K562 (cell line): ENCODE measurements at regions not wholly inside any gene's neighbourhood (a gene's known extent, or its start where the extent isn't known, plus 50 kb on each side); places are given as distances from the start of the nearest gene placed in this dataset.

Experiments used
- ATAC-seq: fragments of 200-7000 bp; cut with Tn5 transposase; 3 replicates; pipeline ENCODE4 v1.9.1; 2020; ENCODE audit warnings: moderate library complexity
- BruUV-seq: library from RNA; stranded (reverse); fragments of 400-500 nt; replicated peaks from 2 replicates; lab custom pipeline; 2021; lab: Mats Ljungman, UMichigan
- CTCF ChIA-PET: fragments of 300-600 bp; formaldehyde crosslinking; extraction: SDS; loops from one replicate; lab custom pipeline; 2021; ENCODE audit warnings: low intra/inter-chr PET ratio; lab: Yijun Ruan, JAX
- POLR2A ChIA-PET: fragments of 300-600, 350-650 bp; sonication (Branson Sonifier 250); formaldehyde crosslinking; extraction: SDS; loops from one replicate; lab custom pipeline; 2021; ENCODE audit warnings: antibody characterized with exemption, inconsistent platforms; lab: Yijun Ruan, JAX
- DNase-seq, 4 experiments: peaks; one replicate each; pipeline versions ENCODE4 v3.0.0 to v3.0.0-alpha.2; 2011 to 2018; ENCODE audit warnings: low spot score in 3 of 4, mixed read lengths in 3 of 4; ENCODE audit errors: extremely low read depth in 1 of 4
- FAIRE-seq: peaks from 2 replicates; lab custom pipeline; 2011; peaks lifted over from hg19 to GRCh38; lab: Jason Lieb, UNC
- H2AFZ ChIP-seq: 2 replicates; pipeline ENCODE4 v1.6.0; 2011; ENCODE audit warnings: low read depth, low read length, control low read depth, inconsistent platforms
- H3K27ac ChIP-seq: fragments of 200-600 bp; 3 replicates; pipeline ENCODE4 v1.8.0; 2011; ENCODE audit warnings: low read depth, mild to moderate bottlenecking, control low read depth, inconsistent platforms, low read length, moderate library complexity, mixed read lengths; ENCODE audit errors: extremely low read depth
- H3K27me3 ChIP-seq, 2 experiments: fragments of 300-600 bp in 1 of 2; 2 replicates in 1 of 2; 3 replicates in 1 of 2; pipeline versions ENCODE4 v1.6.0 to v1.8.0; 2011; ENCODE audit warnings: inconsistent platforms in 2 of 2, low read length in 2 of 2, mild to moderate bottlenecking in 1 of 2, mixed read lengths in 1 of 2, moderate library complexity in 1 of 2; ENCODE audit not compliant: control insufficient read depth in 2 of 2, insufficient read depth in 2 of 2
- H3K36me3 ChIP-seq: fragments of 300-600 bp; 3 replicates; pipeline ENCODE4 v1.8.0; 2011; ENCODE audit warnings: mild to moderate bottlenecking, low read length, inconsistent platforms; ENCODE audit not compliant: control insufficient read depth, insufficient read depth
- H3K4me1 ChIP-seq, 2 experiments: fragments of 200-600 bp in 1 of 2; replicated peaks in 1 of 2; 2 replicates in 1 of 2; 3 replicates in 1 of 2; pipeline versions ENCODE4 v1.5.1 to v1.8.0; 2011; ENCODE audit warnings: inconsistent platforms in 2 of 2, low read length in 2 of 2, mild to moderate bottlenecking in 1 of 2, mixed read lengths in 1 of 2, moderate library complexity in 1 of 2; ENCODE audit not compliant: control insufficient read depth in 2 of 2, insufficient read depth in 2 of 2
- H3K4me2 ChIP-seq: 2 replicates; pipeline ENCODE4 v1.6.1; 2011; ENCODE audit warnings: low read length, control low read depth, inconsistent platforms, mixed read lengths; ENCODE audit not compliant: insufficient read depth
- H3K4me3 ChIP-seq: fragments of 200-600 bp; sonication (generic), shearing (Covaris generic); 2 replicates; pipeline ENCODE4 v1.5.1; 2016; ENCODE audit warnings: control low read depth, inconsistent platforms
- H3K79me2 ChIP-seq: fragments of 200-600 bp; 3 replicates; pipeline ENCODE4 v1.8.0; 2011; ENCODE audit warnings: low read length, inconsistent platforms; ENCODE audit not compliant: control insufficient read depth, insufficient read depth
- H3K9ac ChIP-seq, 2 experiments: 2 replicates each; pipeline versions ENCODE4 v1.6.0 to v1.6.1; 2011; ENCODE audit warnings: low read depth in 2 of 2, low read length in 2 of 2, control low read depth in 1 of 2, inconsistent platforms in 1 of 2, mild to moderate bottlenecking in 1 of 2, mixed read lengths in 1 of 2; ENCODE audit not compliant: insufficient read depth in 1 of 2
- H3K9me1 ChIP-seq: one replicate; pipeline ENCODE4 v1.6.0; 2011; ENCODE audit warnings: inconsistent platforms, mild to moderate bottlenecking, low read length, moderate library complexity; ENCODE audit not compliant: control insufficient read depth, insufficient read depth
- H3K9me3 ChIP-seq: replicated peaks from 2 replicates; pipeline ENCODE4 v1.5.1; 2011; ENCODE audit warnings: low read depth, low read length, inconsistent platforms; ENCODE audit not compliant: control insufficient read depth, insufficient read depth
- H4K20me1 ChIP-seq: replicated peaks from 2 replicates; pipeline ENCODE4 v1.6.1; 2011; ENCODE audit warnings: low read length, inconsistent platforms, mixed read lengths; ENCODE audit not compliant: control insufficient read depth, insufficient read depth
- HBP1 ChIP-seq: fragments of 450-650 bp; formaldehyde crosslinking; IDR thresholded peaks from 2 replicates; pipeline ENCODE4 v1.4.0; 2022; ENCODE audit warnings: missing genetic modification characterization
- WGBS: fragments of 100-300 bp; shearing (Covaris generic); methylation state at CpG from one replicate; pipeline ENCODE4 v1.1.6; 2016; ENCODE audit warnings: low coverage, mixed read lengths; ENCODE audit not compliant: insufficient coverage; ENCODE audit errors: missing lambda C conversion rate; 5-methylcytosine and 5-hydroxymethylcytosine counted together
- in situ Hi-C: fragments of 300-500 bp; cut with MboI; formaldehyde crosslinking; loops from 4 replicates; pipeline ENCODE4 v1.15.0; 2018; ENCODE audit warnings: inconsistent platforms, mixed read lengths
- intact Hi-C: fragments of 100-400 bp; cut with micrococcal nuclease; formaldehyde crosslinking; loops from 2 replicates; pipeline ENCODE4 v1.14.2; 2022

GRCh38 chr11:23959462-23959861 lies 537.4 kb upstream of the LUZP2 start:
- WGBS = 2% methylated on average over 3 of the region's 3 CpGs
- CTCF ChIA-PET = no interaction called here

More at GRCh38 chr11:23959462-23959861, 537.4 kb upstream of the LUZP2 start:
- Histone ChIP-seq H3K4me2 (no peak overlapping the region), H3K9ac (no peak overlapping the region), H3K36me3 (no peaks in the 10 kb centered on the region), H2AFZ (no peak overlapping the region), H3K4me3 (no peak overlapping the region), H3K79me2 (no peaks in the 10 kb centered on the region), H4K20me1 (no peaks in the 10 kb centered on the region), H3K9me1 (no peaks in the 10 kb centered on the region), H3K27ac (no peak overlapping the region), H3K9me3 (no peaks in the 10 kb centered on the region), H3K4me1 (no peaks in the 10 kb centered on the region), H3K27me3 (no peaks in the 10 kb centered on the region)
- no peak for DNase-seq
- BruUV-seq = no TSS peak
- FAIRE-seq = no peak
- no peak for TF ChIP-seq HBP1 (CRISPR knock-in tag)
- POLR2A ChIA-PET = no interaction called here
- ATAC-seq = no peak
- in situ Hi-C loops = no loop called here
- intact Hi-C loops = no loop called here
